Uterus (tissue), 2 donors: ENCODE measurements at regions not wholly inside any gene's neighbourhood (a gene's known extent, or its start where the extent isn't known, plus 50 kb on each side); places are given as distances from the start of the nearest gene placed in this dataset.

Source experiments
- CTCF ChIP-seq, 4 experiments: fragments of 200-600 bp in 2 of 4; fragments of 450-650 bp in 2 of 4; sonication (generic) in 2 of 4; IDR thresholded peaks; one replicate each; pipeline ENCODE4 v1.5.1; 2016 to 2019; ENCODE audit warnings: antibody characterized with exemption in 4 of 4, mild to moderate bottlenecking in 2 of 4, moderate library complexity in 1 of 4
- POLR2A ChIP-seq, 2 donors: fragments of 450-650 bp; IDR thresholded peaks; one replicate each; pipeline ENCODE4 v1.6.1; 2016; ENCODE audit warnings: antibody characterized with exemption in 2 of 2, mild to moderate bottlenecking in 1 of 2, moderate library complexity in 1 of 2

GRCh38 chr6:147684906-147685305 is 176.4 kb downstream of the SAMD5 start:
- TF ChIP-seq POLR2A (IDR thresholded peaks at IDR 0.05) = no peak
- TF ChIP-seq CTCF (IDR thresholded peaks at IDR 0.05) = no peak
